Urothelium cell line (cell line): ENCODE measurements at regions not wholly inside any gene's neighbourhood (a gene's known extent, or its start where the extent isn't known, plus 50 kb on each side); places are given as distances from the start of the nearest gene placed in this dataset.

ENCODE experiments used
- DNase-seq: peaks from one replicate; pipeline ENCODE4 v3.0.0; 2011; ENCODE audit warnings: low spot score, mixed read lengths
- FAIRE-seq: peaks from 2 replicates; lab custom pipeline; 2011; peaks lifted over from hg19 to GRCh38; lab: Jason Lieb, UNC

- DNase-seq (no peak), FAIRE-seq (no peak)
These were observed 730.6 kb upstream of the NRSN1 start for GRCh38 chr6:23395381-23395780.

- FAIRE-seq (no peak), DNase-seq (no peak)
These were observed 729.1 kb upstream of the NRSN1 start for GRCh38 chr6:23396949-23397348.

DNA sequence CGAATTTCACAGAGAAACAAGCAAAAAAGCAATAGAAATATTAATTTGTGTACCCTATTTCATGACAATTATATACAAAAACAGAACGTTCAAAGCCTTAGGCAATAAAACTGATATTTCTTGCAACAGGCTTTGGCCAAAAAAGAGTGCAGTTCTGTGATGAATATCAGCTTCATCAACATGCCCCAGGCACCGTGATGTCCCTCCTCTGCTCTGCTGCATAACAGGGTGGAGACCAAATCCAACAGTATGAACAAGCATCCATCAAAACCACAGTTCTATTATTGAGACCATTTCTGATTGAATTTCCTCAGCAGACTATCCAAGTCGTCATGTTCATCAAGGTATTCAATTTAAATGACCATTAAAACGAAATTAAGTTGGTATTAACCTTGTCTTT is 722.6 kb upstream of the NRSN1 start:
- FAIRE-seq, result no peak
- DNase-seq, result no peak

DNA sequence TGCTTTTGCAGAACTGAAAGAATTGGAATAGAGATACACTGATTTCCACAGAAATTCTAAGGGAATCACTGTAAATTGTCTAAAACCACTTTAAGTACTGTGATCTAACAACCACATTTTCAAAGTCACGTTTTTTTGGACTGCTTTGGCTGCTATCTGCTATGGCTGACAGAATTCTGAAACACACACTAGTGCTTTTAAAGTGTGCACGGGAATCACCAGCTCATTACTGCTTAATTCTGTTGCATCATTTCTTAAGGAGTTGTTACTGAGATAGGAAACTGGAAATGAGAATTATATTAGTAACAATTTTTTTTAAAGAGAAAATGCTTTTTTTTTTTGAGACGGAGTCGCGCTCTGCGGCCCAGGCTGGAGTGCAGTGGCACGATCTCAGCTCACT is 716.5 kb upstream of the NRSN1 start:
- FAIRE-seq, result no peak
- DNase-seq, result no peak

GRCh38 chr6:23410439-23410838 is 715.6 kb upstream of the NRSN1 start:
- FAIRE-seq (no peak), DNase-seq (no peak)

GRCh38 chr6:23412770-23413169 is 713.2 kb upstream of the NRSN1 start:
- FAIRE-seq (no peak), DNase-seq (no peak)

DNA sequence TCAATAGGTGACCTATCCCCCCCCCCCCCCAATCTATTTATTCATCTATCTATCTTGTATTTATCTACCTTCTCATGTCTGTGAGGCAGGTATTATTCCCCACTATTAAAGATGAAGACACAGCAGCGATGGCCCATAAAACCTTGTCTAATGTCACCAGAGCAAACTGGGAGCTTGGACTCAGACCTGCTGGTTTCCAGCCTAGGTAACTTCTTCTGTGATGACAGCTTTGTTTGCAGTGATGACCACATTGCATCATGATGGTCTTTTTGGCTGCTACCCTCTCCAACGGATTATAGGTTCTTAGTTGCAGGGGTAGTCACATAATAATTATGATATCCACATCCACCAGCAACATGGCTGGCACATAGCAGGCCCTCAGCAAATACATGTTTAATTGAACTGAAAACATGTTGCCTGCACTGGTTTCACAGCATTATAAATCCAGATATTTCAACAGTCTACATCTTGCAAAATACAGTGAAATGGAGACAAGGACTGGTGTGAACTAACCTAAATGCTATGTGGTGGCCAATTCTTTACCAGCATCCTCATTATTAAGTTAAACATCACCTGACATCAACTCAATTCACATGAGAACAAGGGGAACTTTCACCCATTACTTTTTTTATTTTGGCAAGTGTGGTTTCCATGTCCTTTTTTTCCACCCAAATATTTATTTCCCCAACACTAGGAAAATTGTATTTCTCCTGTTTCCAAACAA is 712.5 kb upstream of the NRSN1 start:
- FAIRE-seq (no peak), DNase-seq (no peak)

- DNase-seq (peak; percentile 4), FAIRE-seq (no peak)
These were observed 712.0 kb upstream of the NRSN1 start for GRCh38 chr6:23414051-23414445.

GRCh38 chr6:23414922-23415321 is 711.1 kb upstream of the NRSN1 start:
- no peak for FAIRE-seq
- no peak for DNase-seq

DNA sequence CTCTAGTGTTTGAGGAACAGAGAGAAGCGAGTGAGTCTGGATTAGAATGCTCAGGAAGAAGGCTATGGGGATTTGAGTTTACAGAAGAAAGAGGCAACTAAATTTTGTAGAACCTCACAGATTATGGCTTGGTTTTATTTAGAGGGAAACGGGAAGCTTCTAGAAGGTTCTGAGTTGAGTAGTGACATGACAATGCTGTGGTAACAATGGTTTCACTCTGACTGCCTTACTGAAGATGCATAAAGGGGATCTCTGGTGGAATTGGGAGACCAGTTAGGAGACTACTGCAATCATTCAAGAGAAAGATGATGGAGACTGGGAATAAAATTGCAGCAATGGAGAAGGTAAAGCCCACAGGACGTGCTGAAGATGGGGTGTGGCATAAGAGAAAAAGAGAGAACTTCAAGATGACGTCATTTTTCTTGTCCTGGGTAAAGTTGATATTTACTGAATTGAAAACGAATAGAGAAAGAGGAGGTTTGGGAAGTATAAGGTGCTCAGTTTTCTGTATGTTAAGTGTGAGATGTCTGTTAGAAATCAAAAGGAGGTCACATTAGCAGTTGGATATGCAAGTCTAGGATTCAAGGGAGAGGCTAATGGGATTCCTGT is 710.1 kb upstream of the NRSN1 start:
- no peak for FAIRE-seq
- DNase-seq, result no peak

DNA sequence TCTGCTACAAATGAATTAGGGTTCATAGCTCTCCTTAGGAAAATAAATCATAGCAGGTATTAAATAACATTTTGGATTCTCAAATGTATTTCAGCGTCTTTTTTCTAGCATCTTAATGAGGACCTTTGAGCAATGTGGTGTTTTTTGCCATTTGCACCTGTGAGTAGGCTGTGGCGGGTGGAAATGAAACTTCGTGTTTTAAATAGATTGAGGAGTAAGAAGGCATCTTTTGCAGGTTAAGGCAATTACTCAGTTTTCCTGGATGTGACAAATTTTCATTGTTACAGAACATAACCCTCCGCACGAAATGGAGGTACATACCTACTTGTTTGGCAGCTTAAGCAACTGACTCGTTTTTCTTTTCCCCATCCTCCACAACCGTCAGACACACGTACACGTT is 708.9 kb upstream of the NRSN1 start:
- FAIRE-seq, result no peak
- DNase-seq, result no peak

DNA sequence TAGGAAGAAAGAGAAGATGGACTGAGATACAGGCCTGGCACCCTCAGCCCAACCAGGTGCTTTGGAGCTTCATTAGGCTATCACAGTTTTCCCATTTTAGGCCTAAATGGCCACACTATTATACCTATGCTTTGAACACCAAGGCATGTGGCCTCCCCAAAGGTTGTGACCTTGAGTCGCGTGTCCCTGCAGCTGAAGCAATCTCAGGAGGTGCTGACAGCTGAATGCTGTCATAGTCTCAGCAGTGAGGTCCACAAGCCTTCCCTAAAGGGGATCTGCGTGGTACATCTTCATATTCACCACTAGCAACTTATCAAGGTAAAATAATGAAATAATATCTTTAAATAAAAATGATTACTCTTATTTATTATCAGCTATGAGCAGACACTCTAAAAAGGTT is 707.9 kb upstream of the NRSN1 start:
- FAIRE-seq, result no peak

GRCh38 chr6:23419046-23419445 is 707.0 kb upstream of the NRSN1 start:
- DNase-seq (no peak), FAIRE-seq (no peak)

More for the DNA sequence above, 707.9 kb upstream of the NRSN1 start:
- no peak for DNase-seq

DNA sequence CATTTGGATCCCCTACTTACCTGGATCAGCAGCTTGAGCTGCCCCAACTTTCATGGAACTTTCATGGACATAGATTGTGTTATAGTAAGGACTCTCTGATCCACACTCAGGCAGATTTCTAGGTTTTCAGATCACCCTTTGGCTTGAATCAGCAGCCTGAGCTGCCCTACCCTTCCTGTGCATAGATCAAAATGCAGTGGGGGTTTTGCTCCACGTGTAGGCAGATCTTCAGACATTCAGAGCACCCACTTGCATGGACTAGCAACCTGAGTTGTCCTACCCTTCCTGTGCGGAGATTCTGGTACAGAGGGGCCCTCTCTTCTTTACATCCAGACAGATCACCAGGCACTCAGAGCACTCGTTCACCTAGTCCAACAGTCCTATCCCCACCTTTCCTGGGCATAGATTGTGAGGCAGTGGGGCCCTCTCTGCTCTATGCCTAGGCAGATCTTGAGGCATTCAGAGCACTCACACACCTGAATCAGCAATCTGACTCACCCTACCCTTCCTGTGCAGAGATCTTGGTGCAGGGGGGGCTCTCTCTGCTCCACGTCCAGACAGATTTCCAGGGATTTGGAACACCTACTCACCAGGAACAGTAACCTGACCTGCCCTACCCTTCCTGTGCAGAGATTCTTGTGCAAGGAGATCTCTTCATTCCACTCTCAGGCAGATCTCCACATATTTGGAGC is 705.2 kb upstream of the NRSN1 start:
- FAIRE-seq, result no peak

DNA sequence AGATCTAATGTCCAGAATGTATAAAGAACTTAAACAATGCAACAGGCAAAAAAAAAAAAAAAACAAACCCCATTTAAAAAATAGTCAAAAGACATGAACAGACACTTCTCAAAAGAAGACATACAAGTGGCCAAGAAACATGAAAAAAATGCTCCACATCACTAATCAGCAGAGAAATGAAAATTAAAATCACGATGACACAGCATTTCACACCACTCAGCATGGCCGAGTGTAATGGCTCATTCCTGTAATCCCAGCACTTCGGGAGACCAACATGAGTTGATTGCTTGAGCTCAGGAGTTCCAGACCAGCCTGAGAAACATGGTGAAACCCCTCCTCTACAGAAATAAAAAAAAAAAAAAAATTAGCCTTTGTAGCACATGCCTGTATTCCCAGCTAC is 701.4 kb upstream of the NRSN1 start:
- DNase-seq, result no peak
- FAIRE-seq, result no peak

More for the DNA sequence above, 705.2 kb upstream of the NRSN1 start:
- no peak for DNase-seq

- DNase-seq (no peak), FAIRE-seq (no peak)
These were observed 690.9 kb upstream of the NRSN1 start for GRCh38 chr6:23435126-23435525.

DNA sequence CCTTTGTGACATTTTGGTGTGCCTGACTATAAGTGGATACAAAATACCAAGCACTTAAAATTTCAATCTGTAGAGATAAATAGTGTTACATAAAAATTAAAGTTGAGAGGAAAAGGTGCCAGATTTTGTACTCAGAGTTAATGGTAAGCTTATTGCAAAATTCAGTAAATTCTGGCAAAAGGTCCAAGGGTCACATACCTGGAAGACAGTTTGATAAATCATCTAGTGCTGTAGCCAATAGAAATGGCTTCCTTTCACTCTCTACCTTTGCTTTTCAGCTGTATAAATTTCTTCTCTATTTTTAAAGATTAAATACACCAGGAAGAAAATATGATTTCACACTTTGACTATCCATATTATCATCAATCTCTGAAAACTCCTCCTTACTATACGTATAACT is 690.2 kb upstream of the NRSN1 start:
- no peak for FAIRE-seq

GRCh38 chr6:23441808-23442461 is 684.1 kb upstream of the NRSN1 start:
- DNase-seq, result no peak
- no peak for FAIRE-seq

More for the DNA sequence above, 690.2 kb upstream of the NRSN1 start:
- DNase-seq, result no peak

- DNase-seq, result no peak
- no peak for FAIRE-seq
These were observed 680.8 kb upstream of the NRSN1 start for GRCh38 chr6:23445157-23445710.

DNA sequence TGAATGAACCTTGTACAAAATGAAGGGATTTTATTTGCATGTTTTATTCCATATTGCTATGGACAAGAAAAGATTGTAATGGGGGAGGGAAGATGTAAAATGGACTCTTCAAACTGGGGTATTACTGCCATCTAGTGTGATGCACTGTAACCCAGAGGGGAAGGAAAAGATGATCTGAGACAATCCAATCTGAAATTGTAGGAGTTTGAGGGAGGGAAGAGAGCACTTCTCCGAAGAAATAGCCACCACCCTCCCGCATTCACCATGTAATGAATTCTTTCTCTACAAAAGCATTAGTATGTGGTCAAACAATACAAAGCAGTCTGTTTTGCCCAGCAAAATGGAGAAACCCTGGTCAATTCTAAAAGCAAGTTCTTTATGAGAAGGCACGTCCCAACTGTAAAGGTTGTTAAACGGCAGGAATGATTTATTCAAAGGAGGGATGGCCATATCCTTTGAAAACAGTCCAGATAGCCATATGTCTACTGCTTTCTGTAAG is 679.5 kb upstream of the NRSN1 start:
- DNase-seq (peak; percentile 19), FAIRE-seq (no peak)

DNA sequence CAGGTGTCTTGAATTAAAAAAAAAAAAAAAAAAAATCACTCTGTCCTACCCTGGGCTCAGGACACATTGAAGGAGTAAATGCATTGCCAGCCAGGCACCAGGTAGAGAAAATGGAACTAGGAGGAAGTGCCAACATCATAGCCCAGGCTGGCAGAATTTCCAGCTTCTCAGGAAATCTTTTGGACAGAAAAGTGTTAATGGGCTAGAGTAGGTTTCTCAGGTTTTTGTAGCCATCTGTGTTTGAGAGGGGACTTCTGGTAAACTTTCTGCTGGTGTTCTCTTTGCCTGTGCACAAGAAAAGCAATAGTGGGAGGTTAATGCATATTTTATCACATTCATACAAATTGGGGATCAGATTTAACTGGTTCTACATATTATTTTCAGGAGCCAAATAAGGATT is 678.3 kb upstream of the NRSN1 start:
- DNase-seq, result no peak

More for the DNA sequence above, 678.3 kb upstream of the NRSN1 start:
- FAIRE-seq, result no peak
